ENCODE measurements at regions not wholly inside any gene's neighbourhood (a gene's known extent, or its start where the extent isn't known, plus 50 kb on each side); places are given as distances from the start of the nearest gene placed in this dataset.

DNA sequence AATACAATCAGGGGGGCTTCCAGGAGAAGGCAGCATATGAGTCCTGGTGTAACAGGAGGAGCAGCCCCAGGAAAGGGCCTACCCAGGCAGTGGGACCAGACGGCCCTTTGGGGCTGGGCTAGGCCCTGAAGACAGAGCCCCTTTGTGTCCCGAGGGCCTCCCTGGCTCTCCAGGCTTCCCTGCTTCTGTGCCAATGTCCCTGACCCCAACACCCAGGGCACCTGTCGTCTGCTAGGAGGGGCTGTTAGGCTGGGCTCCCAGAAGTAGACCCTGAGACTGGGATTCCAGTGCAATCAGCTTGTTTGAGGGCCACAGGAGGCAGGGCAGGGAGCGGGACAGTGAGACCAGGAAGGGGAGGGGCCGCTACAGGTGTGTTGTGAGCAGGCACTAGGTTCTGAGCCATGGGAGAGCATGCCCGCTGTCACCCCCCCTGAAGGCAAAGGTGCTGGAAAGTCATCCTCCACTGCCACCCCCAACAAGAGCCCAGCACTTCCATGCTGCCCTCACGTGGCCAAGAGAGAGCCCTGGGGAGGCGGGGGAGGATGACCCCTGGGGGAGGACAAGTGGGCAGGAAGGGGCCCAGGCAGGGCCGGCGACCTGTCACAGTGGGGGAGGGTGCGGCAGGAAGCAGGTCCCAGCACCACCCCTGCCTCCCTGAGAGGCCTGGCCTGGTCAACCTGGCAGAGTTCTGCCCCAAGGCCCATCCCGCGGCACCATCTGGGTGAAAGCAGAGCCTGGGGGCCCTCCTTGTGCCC lies 64.8 kb downstream of the ADRA2C start:
- intact Hi-C loops (cut with DNase I): no loop called here
- DNase-seq: peak in 4 of 10 donors; percentile 3 to 77 (median 60)

DNA sequence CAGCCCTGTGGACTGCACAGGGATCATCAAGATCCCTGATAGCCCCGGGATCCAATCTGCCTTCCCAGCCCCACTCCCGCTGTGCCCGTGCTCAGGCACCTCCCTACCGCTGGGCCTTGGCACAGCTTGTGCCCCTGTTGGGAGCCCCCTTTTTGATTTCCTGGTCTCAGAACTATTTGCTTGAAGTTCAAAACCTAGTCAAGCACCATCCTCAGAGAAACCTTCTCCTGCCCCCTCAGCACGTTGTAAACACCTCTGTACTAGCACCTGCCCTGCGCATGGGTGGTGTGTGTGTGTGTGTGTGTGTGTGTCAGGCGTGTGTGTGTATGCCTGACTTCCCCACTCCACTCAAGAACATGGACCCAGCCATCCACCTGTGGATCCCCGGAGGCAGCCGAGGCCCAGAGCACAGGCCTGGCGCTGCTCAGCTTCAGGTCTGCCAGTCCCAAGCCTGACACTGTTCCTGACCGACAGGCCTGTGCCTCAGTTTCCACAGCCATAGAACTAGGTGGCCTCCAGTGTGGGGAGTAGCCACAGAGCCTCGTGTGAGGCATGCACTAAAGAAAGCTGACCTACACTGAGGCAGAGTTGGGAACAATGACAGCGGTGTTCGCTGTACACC lies 65.5 kb downstream of the ADRA2C start:
- peak in 3 of 10 donors; percentile 3 to 71 (median 56) for DNase-seq
- intact Hi-C loops (cut with DNase I): no loop called here

DNA sequence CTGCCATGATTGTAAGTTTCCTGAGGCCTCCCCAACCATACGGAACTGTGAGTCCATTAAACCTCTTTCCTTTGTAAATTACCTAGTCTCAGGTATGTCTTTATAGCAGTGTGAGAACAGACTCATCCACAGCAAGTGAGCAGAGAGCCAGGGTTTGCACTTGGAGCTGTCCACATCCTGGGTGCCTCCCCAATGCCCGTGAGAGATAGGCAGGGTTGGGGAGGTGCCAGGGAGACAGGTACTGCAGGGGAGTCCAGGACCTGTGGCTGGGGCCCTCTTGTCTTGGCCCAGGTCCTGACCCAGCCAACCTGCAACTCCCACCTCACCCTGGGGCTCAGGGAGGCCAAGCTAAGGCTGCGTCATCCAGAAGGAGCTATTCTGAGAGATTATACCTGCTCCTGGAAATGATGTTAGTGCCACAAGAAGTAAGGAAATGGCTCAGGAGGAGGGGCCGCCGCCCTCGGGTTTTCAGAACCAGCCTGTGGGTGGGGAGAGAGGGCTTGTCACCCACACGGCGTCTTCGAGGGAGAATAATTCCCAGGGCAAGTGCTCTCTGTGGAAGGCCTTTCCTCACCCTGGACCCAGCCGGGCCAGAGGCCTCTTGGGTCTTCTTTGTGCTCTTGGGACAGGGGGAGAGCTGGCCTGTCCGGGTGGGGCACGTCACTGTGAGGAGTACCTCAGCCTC lies 66.5 kb downstream of the ADRA2C start:
- DNase-seq: peak in 3 of 10 donors; percentile 3 to 79 (median 67)
- intact Hi-C loops (cut with DNase I): no loop called here

GRCh38 chr4:3833326-3833989 lies 67.3 kb downstream of the ADRA2C start:
- DNase-seq: peak in 3 of 10 donors; percentile 3 to 53 (median 43)
- intact Hi-C loops (cut with DNase I): no loop called here

DNA sequence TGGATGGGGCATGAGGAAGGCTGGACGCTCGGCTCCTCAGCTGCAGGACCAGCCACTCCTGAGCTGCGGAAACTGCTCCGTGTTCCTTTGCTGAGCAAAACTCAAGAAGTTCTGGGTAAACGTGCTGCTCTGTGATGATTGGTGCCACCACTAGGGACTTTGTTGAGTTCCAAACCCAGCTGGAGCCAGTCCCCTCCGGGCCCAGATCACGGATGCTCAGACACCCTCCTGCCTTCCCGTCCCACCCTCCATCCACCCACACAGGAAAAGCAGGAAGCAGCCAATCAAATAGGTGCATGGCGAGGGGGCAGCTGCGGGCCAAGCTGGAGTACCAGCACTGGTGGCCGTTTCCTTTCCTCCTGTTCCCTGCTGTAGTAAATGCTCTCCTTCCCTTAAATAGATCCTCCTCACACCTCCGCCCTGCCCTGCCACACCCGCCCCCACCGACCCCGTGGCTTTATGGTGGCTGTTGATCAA lies 68.0 kb downstream of the ADRA2C start:
- peak in 2 of 10 donors; percentile 7 to 57 for DNase-seq
- intact Hi-C loops (cut with DNase I): no loop called here

DNA sequence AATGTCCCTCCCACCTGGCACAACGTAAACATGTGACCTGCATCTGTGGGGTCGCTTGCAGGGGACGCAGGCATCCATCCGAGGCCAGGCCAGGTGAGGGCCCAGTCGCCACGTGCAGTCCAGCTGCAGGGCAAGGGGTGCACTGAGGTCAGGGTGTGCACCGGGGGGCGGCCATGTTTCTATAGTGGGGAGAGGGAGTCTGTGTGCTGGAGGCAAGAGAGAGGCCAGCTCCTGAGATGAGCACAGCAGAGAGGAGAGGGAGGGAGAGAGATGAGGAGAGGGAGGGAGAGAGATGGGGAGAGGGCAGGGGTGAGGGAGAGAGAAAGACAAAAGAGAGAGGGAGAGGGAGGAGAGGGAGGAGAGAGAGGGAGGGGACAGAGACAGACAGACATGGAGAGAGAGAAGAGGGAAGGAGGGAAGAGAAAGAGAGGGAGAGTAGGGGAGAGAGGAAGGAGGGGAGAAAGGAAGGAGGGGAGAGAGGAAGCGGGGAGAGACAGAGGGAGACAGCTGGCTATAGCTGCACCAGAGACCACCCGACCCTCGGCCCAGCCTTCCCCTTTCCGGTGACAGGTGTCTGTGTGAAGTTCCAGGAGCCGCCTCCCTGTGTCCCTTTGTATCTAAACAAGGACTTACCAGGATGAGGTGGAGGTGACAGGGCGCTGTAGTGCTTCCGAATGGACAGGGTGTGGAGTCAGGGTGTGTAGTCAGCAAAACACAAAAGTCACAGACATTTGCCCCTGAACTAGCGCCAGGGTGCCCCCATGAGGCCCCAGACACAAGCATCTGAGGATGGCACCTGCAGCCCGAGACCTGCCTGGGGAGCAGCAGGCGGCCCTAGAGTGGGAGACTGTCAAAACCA lies 68.7 kb downstream of the ADRA2C start:
- intact Hi-C loops (cut with DNase I): no loop called here
- DNase-seq: peak in 2 of 10 donors; percentile 2 to 69

GRCh38 chr4:3835527-3836405 lies 69.6 kb downstream of the ADRA2C start:
- DNase-seq: peak in 1 of 10 donors; percentile 0
- intact Hi-C loops (cut with DNase I): no loop called here

- peak in 1 of 10 donors; percentile 74 for DNase-seq
Measured at GRCh38 chr4:3836406-3836755, 70.2 kb downstream of the ADRA2C start.

GRCh38 chr4:3836756-3837601 lies 70.8 kb downstream of the ADRA2C start:
- intact Hi-C loops (cut with DNase I): no loop called here
- DNase-seq: peak in 3 of 10 donors; percentile 2 to 78 (median 57)

More at GRCh38 chr4:3836406-3836755, 70.2 kb downstream of the ADRA2C start:
- intact Hi-C loops (cut with DNase I): no loop called here

DNA sequence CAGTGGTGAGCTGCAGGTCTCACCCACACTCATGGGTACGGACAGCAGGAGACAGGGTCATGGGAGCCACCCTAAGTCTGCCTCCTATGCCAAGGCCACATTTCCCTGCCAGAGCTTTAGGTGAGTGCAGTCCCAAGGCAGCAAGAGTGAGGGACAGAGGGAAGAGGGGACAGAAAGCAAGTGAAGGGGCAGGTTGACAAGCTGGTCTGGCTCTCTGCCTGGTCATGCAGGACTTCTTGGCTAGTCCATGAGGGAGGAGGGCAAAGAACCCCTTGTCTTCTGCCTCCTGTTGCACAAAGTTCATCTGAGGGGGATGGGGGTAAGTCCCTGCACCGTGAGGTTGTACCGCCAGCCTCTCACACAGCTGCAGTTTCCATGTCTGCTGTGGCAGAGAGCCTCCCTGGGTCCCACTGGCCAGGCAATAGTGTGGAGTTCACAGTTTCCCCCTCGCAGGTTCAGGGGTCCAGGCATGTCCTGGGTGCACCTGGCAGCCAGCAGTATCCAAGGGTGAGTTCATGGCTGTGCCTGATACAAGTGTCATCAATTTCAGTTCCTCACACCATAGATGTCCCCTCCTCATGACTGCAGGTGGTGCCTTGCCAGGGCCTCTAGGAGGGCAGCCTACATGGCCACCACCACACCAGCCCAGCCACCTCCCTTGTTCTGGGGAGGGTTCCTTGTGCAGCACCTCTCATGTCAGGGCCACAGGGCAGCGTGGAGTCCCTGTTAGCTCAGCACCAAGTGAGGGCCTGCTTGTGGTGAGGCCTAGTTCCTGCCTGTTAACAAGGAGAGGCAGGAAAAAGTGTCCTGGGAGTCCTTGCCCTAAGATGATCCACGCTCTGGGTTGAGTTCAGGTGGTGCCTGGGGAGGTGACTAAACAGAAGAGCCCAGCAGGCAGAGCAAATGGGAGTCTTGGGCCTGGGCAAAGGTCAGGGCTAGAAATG lies 72.5 kb downstream of the ADRA2C start:
- intact Hi-C loops (cut with DNase I): no loop called here
- DNase-seq: peak in 2 of 10 donors; percentile 8 to 59

DNA sequence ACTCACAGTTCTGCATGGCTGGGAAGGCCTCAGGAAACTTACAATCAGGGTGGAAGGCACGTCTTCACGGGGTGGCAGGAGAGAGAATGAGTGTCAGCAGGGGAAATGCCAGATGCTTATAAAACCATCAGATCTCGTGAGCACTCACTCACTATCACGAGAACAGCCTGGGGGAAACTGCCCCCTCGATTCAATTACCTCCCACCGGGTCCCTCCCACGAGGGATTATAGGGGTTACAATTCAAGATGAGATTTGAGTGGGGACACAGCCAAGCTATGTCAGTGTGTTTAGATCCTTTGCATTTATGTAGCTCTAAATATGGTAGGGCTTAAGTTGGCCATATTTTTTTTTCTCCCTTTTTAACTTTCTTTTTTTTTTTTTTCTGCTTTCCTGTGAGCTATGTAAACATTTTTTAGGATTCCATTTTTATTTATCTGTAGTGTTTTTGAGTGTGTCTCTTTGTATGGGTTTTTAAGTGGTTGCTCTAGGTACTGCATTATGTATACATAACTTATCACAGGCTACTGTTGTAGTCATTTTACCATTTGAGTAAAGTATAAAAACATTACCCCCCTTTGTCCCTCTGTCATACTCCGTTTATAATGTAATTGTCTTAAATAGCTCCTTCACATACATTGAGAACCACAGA lies 79.0 kb downstream of the ADRA2C start:
- intact Hi-C loops (cut with DNase I): no loop called here
- DNase-seq: no peak

- intact Hi-C loops (cut with DNase I): no loop called here
- peak in 1 of 10 donors; percentile 30 for DNase-seq
Measured at GRCh38 chr4:3845744-3846429, 79.7 kb downstream of the ADRA2C start.

DNA sequence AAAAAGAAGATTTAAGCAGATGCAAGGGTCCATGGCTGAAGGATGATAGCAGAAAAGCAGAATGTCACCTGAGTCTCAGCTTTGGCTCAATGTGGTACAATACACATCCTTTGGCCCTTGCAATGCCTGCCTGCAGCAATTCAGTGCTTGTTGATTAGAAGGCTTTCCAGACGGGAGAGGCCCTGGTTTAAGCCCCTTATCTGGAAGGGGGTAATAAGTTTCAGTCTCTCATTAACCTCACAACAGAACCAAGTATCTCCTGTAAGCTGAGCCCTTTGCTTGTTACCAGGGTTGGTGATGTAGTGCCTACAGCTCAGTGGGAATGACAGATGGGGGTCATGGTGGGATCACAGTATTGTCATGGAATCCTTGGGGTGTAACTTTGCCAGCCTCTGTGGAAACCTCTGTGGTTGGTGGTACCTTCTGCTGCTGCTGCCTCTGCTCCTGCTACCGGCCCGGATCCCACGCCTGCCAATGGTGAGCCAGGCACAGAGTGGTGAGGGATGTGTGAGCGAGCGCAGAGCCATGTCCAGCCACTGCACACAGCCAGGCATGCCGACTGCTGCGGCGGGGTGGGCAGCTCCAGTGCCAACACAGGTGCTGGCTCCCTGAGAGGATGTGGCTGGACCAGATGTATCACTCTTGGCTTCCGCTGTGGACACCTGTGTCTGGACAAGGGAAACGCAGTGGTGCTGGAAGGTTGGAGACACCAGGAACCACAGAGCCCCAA lies 81.2 kb downstream of the ADRA2C start:
- peak in 2 of 10 donors; percentile 1 to 55 for DNase-seq
- intact Hi-C loops (cut with DNase I): no loop called here

DNA sequence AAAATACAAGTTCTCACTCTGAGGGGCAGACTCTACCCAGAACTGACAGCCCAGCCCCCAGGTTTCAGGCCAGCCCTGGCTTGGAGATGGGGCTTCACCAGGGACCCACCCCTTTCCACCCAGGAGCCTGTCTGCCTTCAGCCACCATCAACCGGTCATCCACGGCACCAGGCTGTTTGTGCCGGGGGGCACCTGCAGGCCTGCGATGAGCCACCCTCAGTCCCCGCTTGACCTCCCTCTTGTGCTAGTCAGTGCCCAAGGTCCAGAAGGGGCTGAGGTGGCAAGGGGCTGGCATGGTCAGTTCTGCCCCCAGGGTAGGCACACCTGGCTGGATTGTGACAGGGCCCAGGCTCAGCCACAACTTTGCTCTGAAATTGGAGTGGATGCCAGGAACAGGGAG lies 82.1 kb downstream of the ADRA2C start:
- intact Hi-C loops (cut with DNase I): no loop called here
- peak in 2 of 10 donors; percentile 3 to 28 for DNase-seq

DNA sequence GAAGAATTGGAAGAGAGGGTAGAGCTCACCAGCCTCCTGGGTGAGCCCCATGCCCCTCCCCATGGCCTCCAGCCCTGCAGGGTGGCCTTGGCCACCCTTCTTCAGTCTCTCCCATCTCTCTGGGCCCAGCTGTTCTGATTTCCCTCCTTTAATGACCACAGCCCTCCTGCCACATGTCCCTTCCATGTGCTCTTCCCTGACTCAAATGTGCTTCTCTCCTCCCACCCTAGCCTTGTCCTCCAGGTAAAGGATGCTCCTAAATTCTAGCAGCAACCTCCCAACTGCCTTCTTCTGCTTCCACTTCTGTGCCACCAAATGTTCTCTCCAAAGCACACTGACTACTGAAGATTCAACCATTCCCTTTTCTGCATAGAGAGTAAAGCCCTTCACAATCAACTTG lies 83.0 kb downstream of the ADRA2C start:
- intact Hi-C loops (cut with DNase I): no loop called here
- no peak for DNase-seq
